Occipital lobe (tissue), 1 donor: ENCODE measurements at regions not wholly inside any gene's neighbourhood (a gene's known extent, or its start where the extent isn't known, plus 50 kb on each side); places are given as distances from the start of the nearest gene placed in this dataset.

Source experiments
- DNase-seq: peaks from one replicate; lab custom pipeline; 2025; lab: John Stamatoyannopoulos, UW

- no peak for DNase-seq
Observed at GRCh38 chr15:94177112-94177511, 54.2 kb upstream of the MCTP2 start.

DNA sequence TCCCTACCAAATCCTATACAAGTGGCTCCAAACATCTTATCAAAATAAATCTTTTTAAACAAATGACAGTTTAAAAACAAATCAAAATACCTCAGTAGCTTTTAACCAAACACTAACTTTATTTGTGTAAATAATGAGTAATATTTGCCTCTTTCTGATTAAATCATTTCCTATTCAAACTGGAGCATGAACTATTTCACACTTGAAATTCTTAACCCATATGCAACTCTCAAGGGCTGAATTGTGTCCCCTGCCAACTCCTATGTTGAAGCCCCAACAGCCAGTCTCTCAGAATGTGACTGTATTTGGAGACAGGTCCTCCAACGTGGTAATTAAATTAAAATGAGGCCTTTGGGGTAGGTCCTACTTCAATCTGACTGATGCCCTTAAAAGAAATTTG lies 55.9 kb upstream of the MCTP2 start:
- DNase-seq, result no peak

DNA sequence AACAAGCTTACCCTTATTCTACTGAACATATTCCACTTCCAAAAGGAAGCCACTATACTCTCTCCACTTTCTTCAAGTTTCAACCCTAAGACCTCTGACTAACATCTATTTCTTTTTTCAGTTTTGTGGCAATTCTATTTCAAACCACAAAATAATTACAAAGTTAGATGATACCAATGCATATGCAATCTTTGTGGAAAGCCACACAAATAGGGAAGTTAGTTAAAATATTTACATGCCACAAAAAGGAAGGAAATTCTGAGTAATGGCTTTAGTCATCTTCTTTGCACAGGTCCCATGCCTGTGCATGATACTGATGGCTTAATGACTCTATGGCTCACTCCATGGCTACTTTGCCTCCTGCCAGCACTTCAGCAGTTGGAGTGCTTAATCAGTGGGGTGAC lies 57.0 kb upstream of the MCTP2 start:
- no peak for DNase-seq

DNA sequence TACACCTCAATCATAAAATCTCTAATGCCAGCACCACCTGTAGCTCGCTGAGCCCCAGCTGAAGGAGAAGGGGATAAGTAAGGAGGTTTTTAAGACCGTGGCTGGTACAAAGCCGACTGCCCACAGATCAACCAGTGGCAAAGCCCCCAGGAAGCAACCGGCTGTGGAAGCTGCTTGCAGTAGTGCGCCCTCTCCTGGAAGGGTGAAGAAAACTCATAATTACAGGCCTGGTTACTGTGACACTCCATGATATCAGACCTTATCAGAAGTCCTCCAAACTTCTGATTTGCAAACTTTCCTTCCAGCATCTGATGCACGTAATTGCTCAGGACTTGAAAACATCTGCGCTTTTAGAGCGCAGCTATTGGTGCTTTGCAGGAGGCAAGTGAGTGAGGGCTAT lies 63.1 kb upstream of the MCTP2 start:
- no peak for DNase-seq

- no peak for DNase-seq
Observed at GRCh38 chr15:94164971-94165370, 66.4 kb upstream of the MCTP2 start.

DNA sequence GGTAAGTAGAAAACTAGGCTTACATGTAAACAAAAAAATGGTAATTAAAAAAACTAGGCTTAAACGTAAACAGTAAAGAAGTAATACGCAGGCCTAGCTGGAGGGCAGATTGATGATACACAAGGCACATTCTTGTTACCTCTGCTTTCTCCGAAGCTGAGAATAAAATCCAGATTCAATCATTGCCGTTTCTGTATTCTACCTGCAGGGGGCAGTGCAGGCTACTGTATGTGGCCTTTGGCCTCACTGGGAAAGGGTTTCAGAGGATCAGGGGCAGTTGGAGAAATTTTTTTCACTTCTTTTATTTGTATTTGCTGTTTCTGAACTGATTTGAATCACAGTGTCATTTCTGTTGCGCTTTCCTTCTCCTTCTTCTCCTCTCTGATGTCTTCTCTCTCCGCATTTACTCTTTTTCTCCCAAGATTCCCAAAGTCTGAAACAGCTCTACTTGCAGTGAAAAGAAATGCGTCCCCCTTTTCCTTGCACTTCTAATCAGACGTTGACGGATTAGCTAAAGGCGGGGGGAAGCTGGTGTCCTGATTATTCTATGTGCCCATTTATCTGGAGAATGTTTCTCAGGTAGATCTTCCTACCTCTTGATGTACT lies 67.1 kb upstream of the MCTP2 start:
- DNase-seq, result no peak

GRCh38 chr15:94162939-94163338 lies 68.4 kb upstream of the MCTP2 start:
- DNase-seq, result no peak

DNA sequence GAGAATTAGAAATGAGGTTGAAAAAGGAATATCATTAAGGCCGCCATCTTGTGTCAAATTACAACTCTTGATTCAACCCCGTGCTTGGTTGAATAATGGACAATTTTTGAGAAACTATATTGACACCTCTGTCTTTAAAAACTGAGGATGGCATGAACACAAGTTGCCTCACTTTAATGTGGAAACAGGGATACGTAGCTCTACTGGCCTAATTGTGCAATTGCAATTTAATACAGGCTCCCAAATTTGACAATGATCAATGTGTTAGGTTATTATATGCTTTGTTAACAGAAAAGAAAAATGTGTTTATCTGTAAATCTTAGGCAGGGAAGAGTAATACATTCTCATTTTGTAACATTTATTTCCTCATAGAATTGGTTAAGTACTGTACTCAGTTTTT lies 77.1 kb upstream of the MCTP2 start:
- no peak for DNase-seq

GRCh38 chr15:94145046-94145445 lies 86.3 kb upstream of the MCTP2 start:
- no peak for DNase-seq

DNA sequence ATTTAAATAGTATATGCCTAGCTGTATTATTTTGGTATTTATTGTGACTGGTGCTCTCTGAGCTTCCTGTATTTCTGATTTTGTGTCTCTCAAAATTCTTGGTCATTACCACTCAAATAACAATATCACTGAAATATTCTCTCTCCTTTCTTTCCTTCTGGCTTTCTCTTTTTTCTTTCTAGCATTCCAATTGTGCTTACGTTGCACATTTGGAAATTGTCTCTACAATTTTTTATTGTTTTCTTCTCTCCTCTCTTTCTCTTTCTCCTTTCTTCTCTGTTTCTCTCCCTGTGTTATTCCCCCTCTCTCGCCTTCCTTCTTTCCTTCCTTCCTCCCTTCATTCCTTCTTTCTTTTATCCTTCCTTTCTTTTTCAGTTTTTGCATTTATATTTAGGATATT lies 89.6 kb upstream of the MCTP2 start:
- DNase-seq, result no peak

GRCh38 chr15:94135486-94136147 lies 95.7 kb upstream of the MCTP2 start:
- no peak for DNase-seq

DNA sequence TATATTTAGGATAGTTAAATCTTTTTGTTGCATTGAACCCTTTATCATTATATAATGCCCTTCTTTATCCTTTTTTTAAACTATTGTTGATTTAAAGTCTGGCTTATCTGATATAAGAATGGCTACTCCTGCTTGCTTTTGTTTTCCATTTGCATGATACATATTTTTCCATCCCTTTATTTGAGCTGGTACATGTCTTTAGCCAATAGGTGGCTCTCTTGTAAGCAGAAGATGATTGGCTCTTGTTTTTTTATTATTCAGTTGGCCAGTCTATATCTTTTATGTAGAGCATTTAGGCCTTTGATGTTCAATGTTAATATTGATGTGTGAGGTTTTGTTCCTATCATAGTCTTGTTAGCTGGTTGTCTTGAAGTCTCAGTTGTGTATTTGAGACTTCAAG lies 99.5 kb upstream of the MCTP2 start:
- no peak for DNase-seq

GRCh38 chr15:94130504-94130903 lies 100.9 kb upstream of the MCTP2 start:
- no peak for DNase-seq

- DNase-seq, result no peak
Observed at GRCh38 chr15:94127006-94127405, 104.4 kb upstream of the MCTP2 start.

- no peak for DNase-seq
Observed at GRCh38 chr15:94125698-94126097, 105.7 kb upstream of the MCTP2 start.

DNA sequence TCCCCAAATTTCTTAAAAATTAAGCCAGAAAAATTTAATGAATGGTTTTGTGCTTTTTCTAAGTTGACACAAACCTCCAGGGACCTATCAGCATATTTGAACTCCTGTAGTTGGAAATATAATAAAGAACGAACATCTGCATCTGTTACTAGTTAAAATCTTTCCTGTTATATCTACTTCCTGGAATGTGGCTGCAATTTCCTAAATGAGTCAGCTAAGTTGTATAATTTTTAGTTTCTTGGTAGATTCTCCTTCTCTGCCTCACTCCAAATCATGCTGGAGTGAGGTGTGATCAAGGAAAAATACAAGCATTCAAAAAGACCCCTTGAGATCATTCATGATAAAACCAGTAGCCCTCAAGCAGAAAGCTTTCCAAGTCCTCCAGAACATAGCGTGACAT lies 106.2 kb upstream of the MCTP2 start:
- no peak for DNase-seq

DNA sequence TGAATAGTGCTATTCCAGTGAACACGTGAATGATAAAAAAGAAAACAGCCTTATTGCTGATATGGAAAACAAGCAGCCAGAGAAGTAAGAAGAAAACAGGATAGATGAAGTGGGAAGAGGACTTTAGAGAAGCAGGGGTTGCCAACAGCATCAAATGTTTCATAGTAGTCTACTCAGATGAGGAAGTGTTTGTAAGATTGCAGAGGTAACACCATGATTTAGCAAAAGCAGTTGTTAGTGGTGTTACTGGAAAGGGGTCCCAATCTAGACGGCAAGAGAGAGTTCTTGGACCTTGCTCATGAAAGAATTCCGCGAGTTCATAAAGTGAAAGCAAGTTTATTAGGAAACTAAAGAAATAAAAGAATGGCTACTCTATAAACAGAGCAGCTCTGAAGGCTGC lies 108.8 kb upstream of the MCTP2 start:
- no peak for DNase-seq

DNA sequence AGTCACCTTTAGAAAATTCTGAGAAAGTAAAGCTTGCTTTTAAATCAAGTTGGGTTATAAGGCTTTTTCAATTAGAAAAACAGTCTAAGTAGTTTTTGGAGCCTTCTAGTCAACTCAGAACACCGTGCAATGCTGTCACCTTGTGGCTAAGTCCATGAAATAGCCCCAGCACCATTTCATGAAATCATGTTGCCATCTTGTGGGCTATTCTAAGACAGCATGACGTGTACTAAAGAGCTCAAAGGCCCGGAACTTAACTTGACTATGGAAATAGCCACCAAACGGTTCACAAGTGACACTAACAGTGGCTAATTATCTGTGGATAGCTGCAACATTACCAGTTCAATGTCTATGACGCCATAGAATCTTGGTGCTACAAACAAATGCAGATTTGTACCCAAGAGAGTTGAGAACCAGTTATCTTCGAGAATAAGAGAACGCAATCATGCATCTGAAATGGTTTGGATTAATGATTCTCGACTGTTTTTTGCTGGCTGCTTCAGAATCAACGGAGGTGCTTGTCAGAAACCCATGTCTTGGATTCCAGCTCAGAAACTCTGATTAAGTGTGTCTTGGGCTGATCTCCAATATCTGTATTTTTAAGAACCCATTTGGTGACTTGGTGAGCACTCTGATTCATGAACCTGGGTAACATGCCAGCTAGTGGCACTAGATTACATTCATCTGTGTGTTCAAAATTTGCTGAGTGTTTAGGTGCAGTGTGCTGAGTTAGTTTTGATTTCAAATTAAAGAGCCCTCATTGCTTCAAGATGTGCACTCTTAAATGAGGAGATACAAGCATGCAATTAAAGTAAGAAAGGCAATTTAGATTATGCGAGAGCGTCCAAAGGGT lies 111.2 kb upstream of the MCTP2 start:
- DNase-seq, result peak; percentile 58

DNA sequence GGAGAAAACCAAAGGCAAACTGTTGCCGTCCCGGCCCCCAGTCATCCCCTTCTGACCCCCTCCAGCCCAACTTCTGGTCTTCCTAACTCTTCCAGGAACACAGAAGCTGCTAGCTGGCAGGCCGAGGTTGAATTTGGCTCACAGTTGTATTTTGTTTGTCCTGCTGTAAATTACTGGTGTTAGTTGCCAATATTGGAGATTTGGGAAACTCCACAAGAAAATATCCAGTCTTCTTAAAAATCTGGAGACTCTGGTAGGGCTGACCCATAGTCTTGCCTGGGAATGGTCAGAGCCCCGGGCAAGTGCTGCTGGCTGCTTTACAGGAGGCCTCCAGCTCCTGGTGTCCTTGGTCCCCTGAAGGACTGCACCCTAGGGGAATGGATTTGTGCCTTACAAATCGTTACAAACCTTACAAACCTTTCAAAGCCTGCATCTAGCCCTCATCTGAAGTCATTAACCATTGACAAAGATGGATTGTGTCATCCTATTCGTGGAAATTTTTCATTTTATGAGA lies 112.0 kb upstream of the MCTP2 start:
- no peak for DNase-seq

- DNase-seq, result no peak
Observed at GRCh38 chr15:94110476-94111130, 120.8 kb upstream of the MCTP2 start.

DNA sequence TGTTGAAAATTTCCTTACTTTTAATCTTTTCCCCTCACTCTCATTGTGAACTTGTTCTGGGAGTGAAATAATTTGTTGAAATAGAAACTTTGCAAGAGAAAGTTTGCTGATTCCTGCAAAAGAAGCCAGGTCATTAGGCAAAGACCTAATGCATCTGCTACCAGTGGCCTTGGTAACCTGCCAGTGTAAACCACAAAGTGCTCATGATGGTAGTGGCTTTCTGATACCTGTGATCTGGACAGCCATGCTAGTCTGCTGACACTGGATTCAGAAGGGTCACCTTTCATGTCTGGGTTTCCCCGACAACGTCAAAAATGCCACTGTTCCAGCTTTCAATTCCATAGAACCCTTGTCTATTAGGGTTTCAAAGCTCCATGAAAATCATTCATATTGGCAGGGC lies 123.7 kb upstream of the MCTP2 start:
- DNase-seq, result no peak

DNA sequence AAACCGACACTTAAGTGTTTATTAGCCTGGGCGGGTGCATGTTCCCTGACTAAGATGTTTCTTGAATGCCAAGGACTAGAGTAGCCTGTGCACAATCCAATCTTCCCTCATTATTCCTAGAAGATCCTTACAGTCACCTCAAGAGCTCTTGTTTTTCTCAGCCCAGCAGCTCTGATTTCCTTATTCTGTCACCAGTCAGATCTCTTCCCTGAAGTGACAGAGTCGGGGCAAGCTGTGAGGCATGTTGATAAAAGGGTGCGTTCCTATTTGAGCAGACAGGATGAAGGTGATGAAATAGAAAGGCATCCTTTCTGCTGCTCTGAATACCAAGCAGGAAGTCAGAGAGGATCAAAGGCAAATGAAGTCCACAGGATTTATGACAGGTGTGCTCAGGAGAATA lies 125.6 kb upstream of the MCTP2 start:
- DNase-seq, result no peak
